HG02588 (cell line): ENCODE measurements at regions not wholly inside any gene's neighbourhood (a gene's known extent, or its start where the extent isn't known, plus 50 kb on each side); places are given as distances from the start of the nearest gene placed in this dataset.

Source experiments
- ATAC-seq: cut with Tn5 transposase; IDR thresholded peaks from one replicate; pipeline ENCODE4 v1.9.1; 2021; ENCODE audit warnings: mild to moderate bottlenecking, moderate library complexity; ENCODE audit not compliant: unreplicated experiment

DNA sequence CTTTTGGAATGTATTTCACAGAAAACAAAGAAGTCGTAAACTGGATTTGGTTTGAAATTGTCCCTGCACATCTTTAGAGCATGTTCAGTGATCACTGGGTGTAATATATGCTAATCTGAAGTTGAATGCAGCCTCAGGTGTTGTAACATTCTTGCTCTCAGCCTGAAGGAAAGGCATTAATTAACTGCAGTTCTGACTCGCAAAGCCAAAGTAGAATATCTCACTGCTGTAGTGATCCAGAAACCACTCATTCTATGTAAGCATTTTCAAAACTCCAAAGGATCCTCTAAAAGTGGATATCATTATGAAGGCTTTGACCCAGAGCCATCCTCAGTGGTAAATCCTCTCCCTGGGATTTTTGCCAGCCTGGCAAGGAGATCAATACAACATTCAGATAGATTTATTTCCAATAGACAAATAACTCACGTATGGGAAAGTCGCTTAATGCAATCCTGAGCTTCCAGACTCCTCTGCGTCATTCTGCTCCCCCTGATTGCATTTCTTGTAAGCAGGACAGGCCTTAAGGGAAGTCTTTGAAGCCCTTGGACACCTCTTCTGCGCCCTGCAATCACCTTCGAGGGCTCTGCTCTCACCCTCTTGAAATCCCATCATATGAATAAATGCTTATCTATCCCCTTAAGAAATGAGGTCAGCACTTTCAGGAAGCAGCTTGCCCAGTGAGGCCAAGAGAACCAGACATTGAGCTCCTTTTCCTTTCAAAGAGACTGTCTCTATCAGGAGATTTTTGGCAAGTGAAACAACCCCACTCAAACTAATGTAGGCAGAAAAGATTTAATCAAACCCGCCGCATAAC lies 301.7 kb upstream of the NBEA start:
- no peak for ATAC-seq

DNA sequence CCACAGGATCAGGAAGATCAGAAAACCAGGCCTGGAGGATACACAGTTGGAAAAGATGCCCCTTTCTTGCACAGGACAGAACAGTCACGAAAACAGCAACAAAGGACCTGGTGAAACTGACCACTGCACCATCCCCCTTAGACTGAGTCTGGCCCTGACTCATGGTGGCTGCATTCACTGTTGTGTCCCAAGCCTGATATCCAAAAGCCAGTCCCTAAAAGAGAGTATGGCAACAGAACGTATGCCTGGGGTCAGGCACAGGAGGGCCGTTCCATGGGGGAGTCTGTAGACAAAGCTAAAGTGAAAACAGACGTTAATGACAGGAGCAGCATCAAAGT lies 301.1 kb upstream of the NBEA start:
- no peak for ATAC-seq

DNA sequence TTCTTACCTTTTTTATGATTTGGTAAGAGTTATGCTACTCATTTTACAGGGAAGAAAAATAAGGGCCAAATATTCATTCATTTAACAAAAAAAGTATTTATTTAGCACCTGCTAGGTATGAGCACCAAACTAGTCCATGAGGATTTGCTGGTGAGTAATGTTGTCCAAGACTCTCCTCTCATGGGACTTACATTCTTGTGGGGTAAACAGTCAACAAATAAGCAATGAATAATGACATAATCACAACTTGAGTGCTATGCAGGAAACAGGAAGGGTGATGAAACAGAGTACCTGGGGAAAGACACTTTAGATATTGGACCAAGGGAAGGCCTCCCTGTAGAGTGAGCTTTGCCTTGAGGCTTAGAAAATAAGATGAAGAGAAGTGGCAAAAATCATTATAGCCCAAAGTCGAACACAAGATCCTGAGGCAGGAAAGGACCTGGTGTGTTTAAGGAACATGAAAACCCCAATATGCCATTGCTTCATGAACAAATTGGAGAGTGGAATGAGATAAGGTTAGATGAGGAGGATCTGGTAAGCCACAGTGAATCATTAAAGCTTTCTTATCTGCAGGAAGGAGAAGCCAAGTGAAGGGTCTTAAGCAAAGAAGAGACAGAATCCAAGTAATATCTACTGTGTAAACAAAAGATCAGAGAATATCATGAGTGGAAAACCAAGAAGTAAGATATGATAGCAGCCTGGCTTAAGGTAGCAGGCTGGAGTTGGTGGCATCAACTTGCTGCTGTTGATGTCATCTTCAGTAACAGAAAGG lies 294.5 kb upstream of the NBEA start:
- no peak for ATAC-seq

DNA sequence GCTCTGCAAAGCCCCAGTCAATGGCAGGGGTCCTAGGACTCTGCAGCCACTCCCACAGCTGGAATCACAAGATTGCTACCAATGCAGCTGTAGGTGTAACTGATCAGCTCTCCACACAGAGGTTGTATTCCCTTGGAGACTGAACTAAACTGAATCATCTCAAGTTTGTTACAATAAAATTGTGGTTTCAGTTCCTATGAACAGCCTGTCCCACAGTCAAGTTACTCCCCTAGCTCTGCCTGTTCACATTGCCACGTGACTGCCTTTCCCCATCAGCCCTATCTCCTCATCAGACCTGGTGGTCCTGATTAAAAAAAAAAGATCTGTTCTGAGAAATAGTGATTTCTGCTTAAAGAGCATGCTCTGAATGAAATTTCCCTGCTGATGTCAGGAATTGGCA lies 287.9 kb upstream of the NBEA start:
- no peak for ATAC-seq

DNA sequence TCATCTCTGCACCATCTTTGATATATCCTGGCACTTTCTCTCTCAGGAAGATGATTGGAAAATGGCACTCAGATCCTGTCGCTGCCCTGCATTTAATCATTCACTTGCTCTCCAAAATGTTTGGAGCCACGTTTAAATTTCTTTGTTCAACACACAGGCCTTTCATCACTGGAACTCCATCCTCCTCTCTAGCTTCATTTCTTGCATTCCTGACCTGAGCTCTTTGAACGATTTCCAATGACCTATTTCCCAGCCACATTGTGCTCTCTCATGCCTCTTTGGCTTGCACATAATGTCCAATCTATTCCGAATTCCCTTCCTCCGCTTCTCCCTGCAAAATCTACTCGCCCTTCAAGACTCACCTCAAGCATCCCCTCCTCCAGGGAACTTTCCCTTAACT lies 287.4 kb upstream of the NBEA start:
- ATAC-seq: no peak

DNA sequence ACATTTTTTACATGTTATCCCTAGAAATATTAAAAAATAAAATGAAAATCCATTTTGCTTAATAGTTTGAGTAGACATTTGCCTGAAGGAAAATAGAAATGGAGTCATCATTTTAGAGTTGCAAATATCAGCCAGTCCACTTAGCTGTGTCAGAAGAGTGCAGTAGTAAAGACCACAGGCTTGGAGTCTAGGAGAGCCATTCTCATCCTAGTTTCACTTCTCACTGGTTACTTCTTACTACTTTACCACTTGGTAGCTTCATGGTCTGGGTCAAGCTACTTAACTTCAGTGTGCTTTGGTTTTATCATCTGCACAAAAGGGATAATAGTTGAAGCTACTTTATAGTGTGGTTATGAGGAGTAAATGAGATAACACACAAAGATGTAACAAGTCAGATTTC lies 286.5 kb upstream of the NBEA start:
- ATAC-seq: no peak

DNA sequence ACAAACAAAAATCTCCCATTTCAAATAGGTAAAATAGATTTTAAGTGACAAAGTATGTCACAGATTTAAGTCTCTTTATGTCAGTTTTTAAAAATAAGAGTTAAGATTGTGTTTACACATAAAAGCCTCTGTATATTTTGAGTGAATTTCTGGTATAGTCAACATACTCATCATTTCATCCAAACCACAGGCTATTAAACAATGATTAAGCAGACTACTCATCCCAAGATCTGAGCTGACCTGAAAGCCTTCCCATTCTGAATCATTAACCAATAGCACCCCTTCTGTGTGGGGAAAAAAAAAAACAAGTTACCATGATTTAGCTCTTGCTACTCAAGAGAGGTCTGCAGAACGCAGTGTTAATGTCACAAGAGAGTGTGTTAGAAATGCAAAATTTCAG lies 284.4 kb upstream of the NBEA start:
- no peak for ATAC-seq

DNA sequence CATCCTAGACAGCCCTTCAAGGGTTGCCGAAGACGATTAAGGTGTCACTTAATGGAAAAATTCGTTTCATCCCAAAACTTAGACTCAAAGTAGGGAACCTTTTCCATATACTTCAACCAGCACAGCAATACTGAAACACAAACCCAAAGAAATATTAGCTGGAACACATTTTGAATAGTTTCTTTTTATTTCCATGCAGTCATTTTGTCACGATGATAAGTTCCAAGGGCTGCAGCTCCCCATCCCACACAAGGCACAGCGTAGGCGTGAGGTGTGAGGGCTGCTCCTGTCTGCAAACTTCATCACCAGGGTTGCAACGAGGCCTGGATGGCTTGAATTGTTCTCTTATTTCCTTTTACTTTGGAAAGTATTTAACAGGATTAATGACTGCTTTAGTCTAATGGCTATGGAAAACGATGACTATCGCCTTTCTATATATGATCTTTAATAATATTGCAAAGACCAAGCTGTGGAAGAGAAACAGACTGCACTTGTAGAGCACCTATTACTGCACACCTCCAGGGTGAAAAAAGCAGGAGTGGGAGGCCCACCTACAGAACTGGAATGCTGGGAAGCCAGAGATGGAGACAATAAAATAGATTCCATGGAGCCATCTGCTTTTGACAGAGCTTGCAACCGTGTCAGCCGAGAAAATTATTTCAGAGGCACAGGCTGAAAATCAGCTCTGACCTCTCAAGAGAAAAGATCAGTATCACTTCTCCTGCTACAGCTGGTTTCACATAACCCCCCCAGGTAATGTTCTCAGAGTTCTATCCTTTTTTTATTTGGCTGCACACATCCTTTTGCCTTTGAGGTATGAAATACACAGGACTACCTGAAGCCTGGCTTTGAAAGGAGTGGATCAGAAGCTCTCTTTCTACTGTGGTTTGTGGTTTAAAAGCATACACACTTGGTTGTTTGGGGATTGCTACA lies 274.5 kb upstream of the NBEA start:
- no peak for ATAC-seq

DNA sequence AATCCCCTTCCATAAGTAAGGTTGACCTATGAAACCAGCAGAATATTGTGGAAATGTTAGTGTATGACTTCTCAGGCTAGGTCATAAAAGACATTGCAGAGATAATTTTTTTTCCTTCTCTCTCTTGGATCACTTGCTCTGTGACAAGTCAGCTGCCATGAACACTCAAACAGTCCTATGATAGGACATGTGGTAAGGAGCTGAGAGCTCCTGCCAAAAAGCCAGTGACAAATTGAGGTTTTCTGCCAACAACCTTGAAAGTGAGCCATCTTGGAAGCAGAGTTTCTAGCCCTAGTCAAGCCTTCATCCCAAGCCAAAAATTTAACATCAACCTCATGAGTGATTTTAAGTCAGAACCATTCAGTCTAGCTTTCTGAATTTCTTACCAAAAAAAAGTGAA lies 270.9 kb upstream of the NBEA start:
- ATAC-seq: no peak

DNA sequence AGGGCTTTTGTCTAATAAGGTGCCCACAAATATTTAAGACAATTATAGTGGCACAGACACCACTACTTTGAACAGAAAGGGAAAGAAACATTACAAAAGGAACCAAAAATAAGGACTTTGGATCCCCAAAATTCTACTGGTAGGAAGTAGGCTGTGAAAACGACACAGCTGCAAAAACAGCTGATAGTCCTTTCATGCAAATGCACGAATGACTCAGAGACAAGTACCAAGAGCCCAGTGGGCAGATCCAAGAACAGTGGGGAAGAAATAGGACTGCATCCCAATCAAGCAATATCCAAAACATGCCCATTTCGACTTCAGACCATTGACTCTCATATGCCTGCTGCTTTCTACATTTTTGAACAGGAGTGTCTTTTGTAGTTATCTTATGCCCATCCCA lies 269.4 kb upstream of the NBEA start:
- ATAC-seq: no peak

DNA sequence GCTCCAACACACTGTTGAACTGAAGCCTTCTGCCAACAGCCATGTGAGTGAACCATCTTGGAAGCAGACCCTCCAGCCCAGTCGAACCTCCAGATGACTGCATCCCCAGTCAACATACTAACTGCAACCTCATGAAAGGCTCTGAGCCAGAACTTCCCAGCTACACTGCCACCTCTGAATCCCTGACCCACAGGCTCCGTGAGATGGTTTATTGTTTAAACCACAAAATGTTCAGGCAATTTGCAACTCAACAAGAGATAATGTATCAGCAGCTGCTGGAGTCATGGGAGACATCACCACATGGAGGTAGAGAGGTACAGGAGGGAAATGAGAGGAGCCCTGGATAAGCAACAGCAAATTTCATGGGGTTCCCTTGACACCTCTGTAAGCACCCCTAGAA lies 266.4 kb upstream of the NBEA start:
- no peak for ATAC-seq

DNA sequence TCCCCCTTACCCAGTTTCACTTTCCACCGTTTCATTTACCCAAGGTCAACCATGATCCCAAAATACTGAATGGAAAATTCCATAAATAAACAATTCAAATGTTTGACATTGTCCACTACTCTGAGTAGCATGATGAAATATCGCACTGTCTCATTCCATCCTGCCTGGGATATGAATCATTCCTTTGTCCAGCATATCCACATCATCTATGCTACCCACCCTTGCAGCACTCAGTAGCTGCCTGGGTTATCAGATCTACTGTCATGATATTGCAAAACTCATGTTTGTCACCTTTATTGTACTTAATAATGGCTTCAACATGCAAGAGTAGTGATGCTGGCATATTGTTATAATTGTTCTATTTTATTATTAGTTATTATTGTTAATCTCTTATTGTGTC lies 263.9 kb upstream of the NBEA start:
- ATAC-seq: no peak

DNA sequence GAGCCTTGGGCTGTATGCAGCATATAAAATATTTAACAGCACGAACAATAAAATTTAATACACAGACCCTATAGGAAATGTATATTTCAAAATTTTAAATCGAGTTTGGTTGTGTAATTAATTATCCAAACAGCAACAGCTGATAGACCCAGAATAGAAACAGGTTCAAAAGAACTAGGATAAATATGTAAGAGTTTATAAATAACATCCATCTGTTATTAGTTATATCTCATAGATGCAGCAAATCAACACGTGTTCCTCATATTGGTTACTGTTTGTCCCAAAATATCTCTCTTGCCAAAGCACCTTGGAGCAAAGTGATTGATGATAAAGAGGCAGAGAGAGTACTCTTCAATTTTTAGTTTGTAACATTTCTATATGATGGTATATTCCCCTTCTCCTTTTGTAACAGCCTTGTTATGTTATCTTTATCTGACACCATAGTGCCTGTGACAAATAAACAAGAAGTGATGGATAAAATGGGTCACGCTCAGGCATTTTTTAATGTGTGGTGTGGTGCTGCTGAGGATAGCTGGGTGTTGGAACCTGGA lies 260.6 kb upstream of the NBEA start:
- ATAC-seq: no peak

DNA sequence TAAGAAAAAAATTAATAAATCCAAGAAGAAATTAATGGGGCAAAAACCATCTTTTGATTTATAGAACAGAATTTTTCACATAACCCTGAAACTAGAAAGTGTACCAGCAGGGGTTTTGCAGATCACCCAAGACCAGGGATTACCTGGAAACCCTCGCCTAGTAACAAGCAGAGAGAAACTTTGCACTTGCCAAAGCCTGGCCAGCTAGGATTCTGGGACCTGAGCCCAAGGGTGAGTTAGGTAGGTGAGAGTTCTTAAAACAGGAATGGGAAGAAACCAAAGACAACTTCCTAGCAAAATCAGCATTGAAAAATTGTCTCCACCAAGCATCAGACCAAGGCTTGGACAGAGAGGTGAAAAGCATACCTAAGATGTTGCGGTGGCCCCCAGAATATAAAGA lies 247.0 kb upstream of the NBEA start:
- ATAC-seq: no peak

DNA sequence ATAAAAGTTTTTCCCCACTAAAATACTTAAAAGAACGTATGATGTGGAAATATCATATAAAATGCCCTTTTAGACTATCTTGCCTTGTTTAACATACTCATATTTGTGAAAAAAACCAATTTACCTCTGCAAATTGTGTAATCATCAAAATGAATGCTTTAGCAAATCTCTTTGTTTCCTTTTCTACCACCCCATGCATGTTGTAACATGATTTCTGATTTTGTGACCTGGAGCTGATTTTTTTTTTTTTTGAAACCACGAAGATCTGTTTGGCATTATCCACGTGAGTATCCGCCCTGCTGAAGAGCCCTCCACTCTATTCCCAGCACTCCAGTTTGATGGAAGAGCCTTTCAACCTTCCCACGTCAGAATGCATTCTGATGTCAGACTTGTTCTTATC lies 245.8 kb upstream of the NBEA start:
- no peak for ATAC-seq

DNA sequence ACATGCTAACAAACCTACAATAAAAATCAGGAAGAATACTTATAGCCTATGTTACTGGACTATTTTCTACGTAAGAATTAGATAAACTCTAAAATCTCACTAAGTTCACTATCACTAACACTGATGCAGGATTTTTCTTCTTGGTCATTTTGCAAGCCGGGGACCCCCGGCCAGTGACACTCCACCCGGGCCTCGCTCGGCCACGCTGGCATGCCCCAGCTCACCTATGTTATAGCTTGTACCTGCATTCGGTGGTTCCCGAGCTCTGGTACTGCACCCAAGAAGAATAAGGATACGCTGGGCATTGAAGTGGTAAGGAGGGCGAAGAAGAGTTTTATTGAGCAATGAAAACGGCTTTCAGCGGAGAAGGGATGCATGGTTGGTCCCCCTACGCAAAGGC lies 245.3 kb upstream of the NBEA start:
- no peak for ATAC-seq

DNA sequence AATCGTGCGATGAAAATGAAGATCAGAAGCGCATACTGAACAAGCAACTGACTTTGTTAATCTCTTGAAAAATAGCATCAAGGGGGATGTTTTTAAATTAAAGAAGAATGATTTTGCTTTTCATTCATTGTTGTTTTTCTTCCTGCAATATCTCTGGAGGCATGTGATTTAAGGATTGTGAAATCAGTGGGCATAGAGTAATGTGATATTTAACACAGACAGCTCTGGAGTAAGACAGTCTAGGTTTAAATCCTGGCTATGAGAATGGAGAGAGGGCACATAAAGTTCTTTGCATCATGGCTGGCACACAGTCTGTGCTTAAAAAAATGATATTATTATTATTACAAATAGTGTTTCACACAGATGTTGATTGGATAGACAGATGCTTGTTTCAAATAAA lies 243.1 kb upstream of the NBEA start:
- no peak for ATAC-seq

DNA sequence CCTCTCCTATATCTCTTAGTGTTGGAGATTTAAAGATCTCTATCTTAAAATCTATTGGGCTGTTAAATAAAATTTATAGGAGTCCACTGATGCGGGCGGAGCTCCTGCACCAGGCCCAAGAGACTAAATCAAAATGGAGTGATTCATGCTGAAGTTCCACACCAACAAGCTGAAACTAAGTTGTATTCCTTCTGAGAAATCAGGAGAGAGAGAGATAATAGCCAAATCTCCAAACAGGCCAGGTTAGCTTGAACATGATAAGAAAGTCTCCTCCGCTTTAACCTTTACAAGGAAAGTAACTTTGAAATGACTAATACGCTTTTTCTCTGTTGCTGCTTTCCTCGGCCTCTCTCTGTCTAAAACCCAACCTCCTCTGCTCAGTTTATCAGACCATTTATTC lies 241.9 kb upstream of the NBEA start:
- ATAC-seq: no peak

DNA sequence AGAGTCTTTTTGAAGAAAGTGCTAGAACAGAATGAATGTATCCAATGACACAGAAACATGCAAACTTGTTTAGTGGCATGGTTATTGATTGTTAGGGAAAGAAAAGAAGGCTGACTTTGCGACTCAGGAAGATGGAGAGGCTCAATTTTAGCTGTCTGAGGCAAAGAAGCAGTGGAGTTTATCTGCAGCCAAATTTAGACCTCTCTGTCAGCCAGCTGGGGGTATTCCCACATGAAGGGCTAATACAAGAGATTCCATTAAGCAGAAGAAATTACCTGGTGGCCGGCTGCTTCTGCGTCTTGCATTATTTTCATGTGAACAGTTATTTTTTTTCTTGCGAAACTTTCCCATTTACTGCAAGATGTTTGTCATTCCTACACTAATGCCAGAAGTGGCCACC lies 240.2 kb upstream of the NBEA start:
- ATAC-seq: no peak

DNA sequence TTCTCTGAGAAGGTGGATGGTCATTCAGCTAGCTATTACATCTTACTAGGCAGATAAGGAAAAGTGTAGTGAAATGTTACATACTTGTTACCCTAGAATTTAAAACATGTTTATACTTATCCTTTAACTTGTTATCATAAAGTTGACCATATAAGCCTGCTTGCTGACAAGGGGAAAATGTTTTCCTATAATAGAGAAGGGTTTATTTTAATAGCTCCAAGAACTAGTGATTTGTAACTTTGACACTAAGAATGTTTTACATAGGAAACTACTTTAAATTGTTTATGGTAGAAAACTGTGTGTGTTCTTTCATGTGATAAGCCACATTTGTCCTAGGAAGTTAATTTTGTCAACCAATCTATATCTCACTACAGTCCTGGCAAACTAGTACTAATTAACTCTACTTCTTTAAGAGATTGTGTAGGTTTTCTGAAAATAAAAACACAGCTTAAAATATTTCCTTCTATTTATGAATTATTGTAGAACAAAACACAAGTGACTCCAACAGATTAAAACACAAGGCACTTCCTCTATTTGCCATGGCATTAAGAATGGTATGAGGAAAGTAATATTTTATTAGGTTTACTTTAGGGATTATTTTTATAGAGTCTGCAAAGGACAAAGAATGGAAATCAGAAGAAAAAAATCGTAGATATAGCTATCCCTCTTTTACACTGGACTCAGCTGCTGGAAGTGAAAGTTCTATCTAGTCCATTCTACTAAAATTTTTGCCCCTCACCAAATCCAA lies 233.3 kb upstream of the NBEA start:
- ATAC-seq: no peak
